AG04449 (cell line): ENCODE measurements at regions not wholly inside any gene's neighbourhood (a gene's known extent, or its start where the extent isn't known, plus 50 kb on each side); places are given as distances from the start of the nearest gene placed in this dataset.

ENCODE experiments used
- CTCF ChIA-PET: fragments of 350-600 bp; formaldehyde crosslinking; extraction: SDS; loops from one replicate; lab custom pipeline; 2021; ENCODE audit warnings: antibody characterized with exemption; lab: Yijun Ruan, JAX
- POLR2A ChIA-PET: fragments of 400-600, 350-600 bp; formaldehyde crosslinking; extraction: SDS; loops from one replicate; lab custom pipeline; 2020; ENCODE audit warnings: antibody characterized with exemption, inconsistent platforms; lab: Yijun Ruan, JAX
- DNase-seq: peaks from one replicate; pipeline ENCODE4 v3.0.0-alpha.2; 2010; ENCODE audit warnings: low read depth, low spot score
- H3K4me3 ChIP-seq: 2 replicates; pipeline ENCODE4 v1.5.1; 2011; ENCODE audit warnings: low read depth, mild to moderate bottlenecking, control low read depth, low read length
- TF ChIP-seq, protein P1 (sequence below): IDR thresholded peaks from one replicate; pipeline ENCODE4 v1.5.1; 2011; ENCODE audit warnings: mild to moderate bottlenecking, moderate library complexity, low read length, control low read depth, inconsistent platforms; ENCODE audit not compliant: insufficient read depth; ENCODE audit errors: missing control alignments

DNA sequence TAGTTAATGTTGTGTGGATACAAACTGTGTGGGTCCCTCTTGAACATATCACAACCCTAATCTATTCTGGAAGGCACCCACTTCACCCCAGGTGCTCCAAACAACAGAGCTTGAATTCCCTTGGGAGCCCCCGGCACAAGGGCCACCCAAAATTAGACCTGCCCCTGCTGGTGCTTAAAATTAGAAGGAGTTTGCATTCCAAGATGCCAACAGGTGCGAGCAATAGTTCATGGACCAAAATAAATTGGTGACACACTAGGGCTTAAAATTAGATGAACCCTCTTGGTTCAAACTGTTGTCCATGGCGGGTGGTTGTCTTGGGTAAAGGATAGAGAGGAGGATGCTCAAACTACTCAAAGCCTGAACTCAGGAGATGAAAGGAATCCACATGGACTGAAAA lies 291.5 kb downstream of the MN1 start:
- POLR2A ChIA-PET = no interaction called here
- no peak overlapping the region for H3K4me3 ChIP-seq
- DNase-seq = no peak
- CTCF ChIA-PET = no interaction called here
- TF ChIP-seq, protein P1, sequence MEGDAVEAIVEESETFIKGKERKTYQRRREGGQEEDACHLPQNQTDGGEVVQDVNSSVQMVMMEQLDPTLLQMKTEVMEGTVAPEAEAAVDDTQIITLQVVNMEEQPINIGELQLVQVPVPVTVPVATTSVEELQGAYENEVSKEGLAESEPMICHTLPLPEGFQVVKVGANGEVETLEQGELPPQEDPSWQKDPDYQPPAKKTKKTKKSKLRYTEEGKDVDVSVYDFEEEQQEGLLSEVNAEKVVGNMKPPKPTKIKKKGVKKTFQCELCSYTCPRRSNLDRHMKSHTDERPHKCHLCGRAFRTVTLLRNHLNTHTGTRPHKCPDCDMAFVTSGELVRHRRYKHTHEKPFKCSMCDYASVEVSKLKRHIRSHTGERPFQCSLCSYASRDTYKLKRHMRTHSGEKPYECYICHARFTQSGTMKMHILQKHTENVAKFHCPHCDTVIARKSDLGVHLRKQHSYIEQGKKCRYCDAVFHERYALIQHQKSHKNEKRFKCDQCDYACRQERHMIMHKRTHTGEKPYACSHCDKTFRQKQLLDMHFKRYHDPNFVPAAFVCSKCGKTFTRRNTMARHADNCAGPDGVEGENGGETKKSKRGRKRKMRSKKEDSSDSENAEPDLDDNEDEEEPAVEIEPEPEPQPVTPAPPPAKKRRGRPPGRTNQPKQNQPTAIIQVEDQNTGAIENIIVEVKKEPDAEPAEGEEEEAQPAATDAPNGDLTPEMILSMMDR = no peak

DNA sequence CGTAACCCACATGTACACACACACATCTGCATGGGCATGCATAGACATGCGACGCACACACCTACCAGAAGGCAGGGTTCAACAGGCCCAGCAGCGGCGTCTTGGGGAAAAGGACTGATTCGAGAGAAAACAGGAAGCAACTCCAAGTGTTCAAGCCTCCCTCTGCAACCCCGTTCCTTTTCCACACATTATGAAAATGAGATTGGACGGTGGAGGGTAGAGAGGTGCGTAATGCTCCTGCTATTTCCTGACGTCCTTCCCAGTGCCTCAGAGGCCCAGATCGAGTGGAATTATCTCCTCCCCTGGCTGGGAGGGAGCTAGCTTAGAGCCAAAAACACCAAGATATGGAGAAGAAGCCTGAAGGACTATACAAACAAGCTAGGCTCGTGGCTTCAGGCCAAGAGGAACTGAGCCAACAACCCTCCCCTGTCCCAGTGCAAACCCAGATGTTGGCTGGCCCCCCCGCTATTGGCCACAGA lies 289.2 kb downstream of the MN1 start:
- TF ChIP-seq, protein P1 = no peak
- H3K4me3 ChIP-seq = no peak overlapping the region
- POLR2A ChIA-PET = interaction anchor here (0.6 kb wide), 2 partner anchors 51 to 123 kb away, joined by 3 to 5 read pairs; no protein-coding TSS in a partner anchor
- CTCF ChIA-PET = no interaction called here
- DNase-seq = peak; percentile 73

DNA sequence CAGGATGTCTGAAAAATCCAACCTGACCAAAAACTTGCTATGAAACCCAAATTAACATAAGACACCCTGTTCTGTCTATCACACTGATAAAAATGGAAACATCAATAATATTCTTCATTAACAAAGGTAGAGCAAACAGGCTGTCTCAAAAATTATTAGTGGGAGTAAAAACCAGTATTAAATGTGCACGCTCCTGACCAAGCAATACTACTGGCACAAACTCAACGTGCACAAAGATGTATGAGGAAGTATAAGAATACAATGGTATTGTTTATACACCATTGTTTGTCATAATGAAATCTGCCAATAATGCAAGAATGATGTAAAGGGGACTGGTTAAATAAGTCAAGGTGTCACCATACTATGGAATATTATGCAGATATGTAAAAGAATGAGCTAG lies 288.5 kb downstream of the MN1 start:
- TF ChIP-seq, protein P1 = no peak
- CTCF ChIA-PET = interaction anchor here (1.0 kb wide), 1 partner anchor 757 kb away, joined by 4 read pairs; no protein-coding TSS in a partner anchor
- DNase-seq = no peak
- no peak overlapping the region for H3K4me3 ChIP-seq
- POLR2A ChIA-PET = interaction anchor here (0.6 kb wide), 1 partner anchor 51 kb away, joined by 5 read pairs; no protein-coding TSS in a partner anchor

DNA sequence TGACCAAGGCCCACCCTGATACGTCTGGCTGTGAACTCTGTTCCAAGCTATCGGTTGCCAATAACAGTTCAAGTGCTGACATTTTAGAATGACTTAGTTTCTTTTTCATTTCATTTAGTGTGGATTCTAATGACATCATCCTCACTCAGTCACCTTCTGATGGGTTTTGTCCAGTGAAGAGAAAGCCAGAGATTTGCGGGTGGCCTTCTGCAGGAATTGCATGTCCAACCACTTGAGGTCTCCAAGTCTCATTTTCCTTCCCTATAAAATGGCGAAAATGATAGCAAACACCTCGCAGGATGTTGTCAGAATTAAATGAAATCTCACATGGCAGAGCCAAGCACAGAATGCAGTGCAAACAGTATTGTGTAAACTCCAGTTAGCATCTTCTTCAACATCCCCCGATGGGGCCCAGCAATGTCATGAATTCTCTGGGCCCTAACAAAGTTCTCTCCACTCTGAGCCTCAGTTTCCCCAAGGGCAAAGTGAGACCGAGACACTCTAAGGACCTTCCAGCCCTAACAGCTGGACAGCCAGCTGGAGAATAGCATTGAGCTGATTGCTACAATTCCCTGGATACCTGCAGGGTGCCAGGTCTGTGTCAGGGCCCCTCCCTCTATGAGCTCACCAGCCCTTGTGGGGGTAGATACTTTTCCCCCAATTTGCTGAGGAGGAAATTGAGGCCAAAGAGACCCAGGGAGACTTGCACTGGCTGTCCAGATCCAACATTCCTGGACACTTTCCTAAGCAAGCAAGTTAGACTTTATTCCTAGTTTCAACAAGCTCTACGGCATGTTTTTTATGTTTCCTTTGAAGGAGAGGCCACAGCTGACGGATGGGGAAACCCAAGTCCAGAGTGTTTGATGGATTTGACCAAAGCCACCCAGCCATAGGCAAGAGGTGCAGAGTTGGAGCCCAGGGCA lies 286.7 kb downstream of the MN1 start:
- DNase-seq = no peak
- CTCF ChIA-PET = no interaction called here
- TF ChIP-seq, protein P1 = no peak
- H3K4me3 ChIP-seq = no peak overlapping the region
- POLR2A ChIA-PET = no interaction called here

DNA sequence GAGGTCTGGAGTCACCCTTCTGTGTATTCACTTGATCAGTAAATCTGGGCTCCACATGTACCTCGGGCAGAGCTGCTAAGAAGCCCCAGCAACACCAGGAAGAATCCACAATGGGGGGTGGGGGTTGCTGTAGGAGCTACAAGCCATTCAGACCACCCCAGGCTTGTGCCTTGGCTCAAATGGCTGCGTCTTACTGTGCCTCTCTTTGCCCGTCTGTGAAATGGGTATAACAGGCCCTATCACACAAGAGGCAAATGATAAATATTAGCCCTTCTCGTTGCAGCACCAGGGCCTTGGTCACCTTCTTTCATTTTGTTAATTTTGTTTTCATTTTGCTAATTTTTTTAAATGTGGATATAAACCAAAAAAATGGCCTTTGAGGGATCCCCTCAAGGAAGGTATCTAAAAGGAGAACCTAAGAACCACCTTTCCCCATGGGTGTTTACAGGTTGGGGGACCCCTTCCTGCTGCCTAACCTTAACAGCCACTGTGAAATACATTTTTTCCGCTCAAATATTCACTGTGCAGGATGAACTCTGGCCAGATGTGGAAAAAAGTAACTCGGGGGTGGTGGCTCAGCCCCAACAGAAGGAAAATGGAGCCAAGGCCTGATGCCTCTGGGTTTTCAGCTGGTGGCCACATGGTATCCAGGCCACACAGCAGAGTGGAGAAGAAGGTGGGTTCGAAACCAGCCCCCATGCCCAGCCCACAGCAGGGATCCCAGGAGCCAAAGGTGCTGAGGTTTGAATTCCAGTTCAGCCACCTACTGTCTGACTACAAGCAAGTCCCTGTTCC lies 284.0 kb downstream of the MN1 start:
- TF ChIP-seq, protein P1 = no peak
- CTCF ChIA-PET = interaction anchor here (1.5 kb wide), 1 partner anchor 19 kb away, joined by 5 read pairs; no protein-coding TSS in a partner anchor
- DNase-seq = no peak
- no peak overlapping the region for H3K4me3 ChIP-seq
- POLR2A ChIA-PET = no interaction called here
